GM23338 (cell line): ENCODE measurements at regions not wholly inside any gene's neighbourhood (a gene's known extent, or its start where the extent isn't known, plus 50 kb on each side); places are given as distances from the start of the nearest gene placed in this dataset.

Source experiments
- ATAC-seq: fragments of 200-7000 bp; cut with Tn5 transposase; 3 replicates; pipeline ENCODE4 v1.9.1; 2020
- DNase-seq: peaks from one replicate; pipeline ENCODE4 v3.0.0-alpha.2; 2015; ENCODE audit warnings: low spot score
- H2AFZ ChIP-seq: fragments of 200-600 bp; sonication (generic); 2 replicates; pipeline ENCODE4 v1.8.0; 2016; ENCODE audit warnings: antibody characterized with exemption, mild to moderate bottlenecking, moderate library complexity
- H3F3A ChIP-seq: fragments of 200-600 bp; sonication (generic); replicated peaks from 2 replicates; pipeline ENCODE4 v1.8.0; 2017; ENCODE audit warnings: antibody characterized with exemption, mixed run types, low read depth
- H3K27ac ChIP-seq: fragments of 200-600 bp; sonication (generic); 2 replicates; pipeline ENCODE4 v1.6.1; 2016; ENCODE audit warnings: low read depth
- H3K27me3 ChIP-seq: fragments of 200-600 bp; sonication (generic); 2 replicates; pipeline ENCODE4 v1.8.0; 2016; ENCODE audit warnings: mild to moderate bottlenecking, mixed run types, moderate library complexity; ENCODE audit not compliant: insufficient read depth
- H3K36me3 ChIP-seq: fragments of 200-600 bp; sonication (generic); 2 replicates; pipeline ENCODE4 v1.8.0; 2016; ENCODE audit warnings: mild to moderate bottlenecking; ENCODE audit not compliant: insufficient read depth
- H3K4me1 ChIP-seq: fragments of 200-600 bp; sonication (generic); 2 replicates; pipeline ENCODE4 v1.8.0; 2016; ENCODE audit warnings: mild to moderate bottlenecking, moderate library complexity; ENCODE audit not compliant: insufficient read depth
- H3K4me2 ChIP-seq: fragments of 200-600 bp; sonication (generic); 2 replicates; pipeline ENCODE4 v1.7.1; 2017; ENCODE audit warnings: mixed run types
- H3K4me3 ChIP-seq: fragments of 200-600 bp; sonication (generic); 2 replicates; pipeline ENCODE4 v1.6.1; 2016; ENCODE audit warnings: mixed run types
- H3K79me2 ChIP-seq: fragments of 200-600 bp; sonication (generic); replicated peaks from 2 replicates; pipeline ENCODE4 v1.8.0; 2017; ENCODE audit warnings: mild to moderate bottlenecking; ENCODE audit not compliant: insufficient read depth
- H3K9me2 ChIP-seq: fragments of 200-600 bp; sonication (generic); 2 replicates; pipeline ENCODE4 v1.8.0; 2017; ENCODE audit not compliant: insufficient read depth
- H4K20me1 ChIP-seq: fragments of 200-600 bp; sonication (generic); replicated peaks from 2 replicates; pipeline ENCODE4 v1.8.0; 2017; ENCODE audit warnings: mild to moderate bottlenecking; ENCODE audit not compliant: insufficient read depth
- H3K27ac Mint-ChIP-seq: 2 replicates; pipeline ENCODE4 v1.8.0; 2020; ENCODE audit warnings: inconsistent platforms, mild to moderate bottlenecking, moderate library complexity, mixed read lengths
- H3K27me3 Mint-ChIP-seq: 3 replicates; pipeline ENCODE4 v1.8.0; 2022; ENCODE audit warnings: low read depth, mild to moderate bottlenecking, moderate library complexity, mixed read lengths, inconsistent platforms; ENCODE audit not compliant: insufficient read depth, poor library complexity
- H3K36me3 Mint-ChIP-seq: 3 replicates; pipeline ENCODE4 v1.8.0; 2021; ENCODE audit warnings: low read depth, mild to moderate bottlenecking, inconsistent platforms, moderate library complexity, mixed read lengths
- H3K4me1 Mint-ChIP-seq: 3 replicates; pipeline ENCODE4 v1.8.0; 2020; ENCODE audit warnings: mild to moderate bottlenecking, inconsistent platforms, mixed read lengths
- H3K4me3 Mint-ChIP-seq: 3 replicates; pipeline ENCODE4 v1.8.0; 2021; ENCODE audit warnings: moderate library complexity, mild to moderate bottlenecking, inconsistent platforms, mixed read lengths
- H3K9me3 Mint-ChIP-seq: 3 replicates; pipeline ENCODE4 v1.8.0; 2020; ENCODE audit warnings: moderate library complexity, mild to moderate bottlenecking, inconsistent platforms, mixed read lengths
- CTCF ChIP-seq, 2 experiments: fragments of 200-600 bp in 1 of 2; sonication (generic) in 1 of 2; conservative IDR thresholded peaks; 2 replicates each; pipeline versions ENCODE4 v1.5.1 to v1.6.1; 2016 to 2017; ENCODE audit warnings: antibody characterized with exemption in 2 of 2, low read depth in 2 of 2, mild to moderate bottlenecking in 2 of 2, moderate library complexity in 1 of 2
- ETS1 ChIP-seq: IDR thresholded peaks from 2 replicates; pipeline ENCODE4 v1.6.1; 2016; ENCODE audit warnings: antibody characterized with exemption
- EZH2 ChIP-seq: fragments of 200-600 bp; sonication (generic); IDR thresholded peaks from one replicate; pipeline ENCODE4 v1.8.0; 2017; ENCODE audit warnings: antibody characterized with exemption, mild to moderate bottlenecking, low read depth; ENCODE audit not compliant: unreplicated experiment
- NANOG ChIP-seq: IDR thresholded peaks from 2 replicates; pipeline ENCODE4 v1.6.1; 2016; ENCODE audit warnings: antibody characterized with exemption, borderline replicate concordance
- STAT1 ChIP-seq: IDR thresholded peaks from one replicate; pipeline ENCODE4 v1.6.1; 2016; ENCODE audit warnings: antibody characterized with exemption; ENCODE audit not compliant: unreplicated experiment
- ZNF114 ChIP-seq: fragments of 250-450 bp; sonication (Bioruptor Pico); IDR thresholded peaks from 2 replicates; pipeline ENCODE4 v1.5.0; 2020; ENCODE audit warnings: mild to moderate bottlenecking, moderate library complexity
- ZNF331 ChIP-seq: fragments of 250-450 bp; sonication (Bioruptor Pico); IDR thresholded peaks from 2 replicates; pipeline ENCODE4 v1.5.0; 2020; ENCODE audit warnings: low read depth, mild to moderate bottlenecking, moderate library complexity
- ZNF462 ChIP-seq: fragments of 250-450 bp; sonication (Bioruptor Pico); IDR thresholded peaks from 2 replicates; pipeline ENCODE4 v1.5.0; 2020; ENCODE audit warnings: mild to moderate bottlenecking, moderate library complexity

GRCh38 chr6:68572525-68572924 lies 62.6 kb upstream of the ADGRB3 start (continued):
- no peak for TF ChIP-seq ETS1

GRCh38 chr6:68559716-68560115 lies 75.4 kb upstream of the ADGRB3 start:
- peak overlapping the region; percentile 73 for H3K27ac ChIP-seq
- no peak overlapping the region for H2AFZ ChIP-seq
- H3K9me2 ChIP-seq = no peaks in the 10 kb centered on the region
- H3K4me1 Mint-ChIP-seq = peaks cover 20% of the 10 kb centered on the region; the same call in 2 of the 3 replicates
- 0 out of 2 replicates have a peak overlapping the region, but pooled peaks have one; percentile 1 for H3K4me3 ChIP-seq
- H4K20me1 ChIP-seq = no peaks in the 10 kb centered on the region
- H3K4me2 ChIP-seq = peak overlapping the region; percentile 30
- no peaks in the 10 kb centered on the region for H3K79me2 ChIP-seq
- H3K27me3 Mint-ChIP-seq = peaks cover 3% of the 10 kb centered on the region
- H3F3A ChIP-seq = no peaks in the 10 kb centered on the region
- ATAC-seq (peak; percentile 82), DNase-seq (peak; percentile 52)
- no peaks in the 10 kb centered on the region for H3K36me3 Mint-ChIP-seq
- no peaks in the 10 kb centered on the region for H3K27me3 ChIP-seq
- H3K4me3 Mint-ChIP-seq = peak overlapping the region; percentile 35; the same call in 1 of the 3 replicates
- no peaks in the 10 kb centered on the region for H3K36me3 ChIP-seq
- TF ChIP-seq ZNF331 (CRISPR knock-in tag) = no peak
- H3K4me1 ChIP-seq = peaks cover 21% of the 10 kb centered on the region
- H3K9me3 Mint-ChIP-seq = no peaks in the 10 kb centered on the region
- peak overlapping the region; percentile 96 for H3K27ac Mint-ChIP-seq

DNA sequence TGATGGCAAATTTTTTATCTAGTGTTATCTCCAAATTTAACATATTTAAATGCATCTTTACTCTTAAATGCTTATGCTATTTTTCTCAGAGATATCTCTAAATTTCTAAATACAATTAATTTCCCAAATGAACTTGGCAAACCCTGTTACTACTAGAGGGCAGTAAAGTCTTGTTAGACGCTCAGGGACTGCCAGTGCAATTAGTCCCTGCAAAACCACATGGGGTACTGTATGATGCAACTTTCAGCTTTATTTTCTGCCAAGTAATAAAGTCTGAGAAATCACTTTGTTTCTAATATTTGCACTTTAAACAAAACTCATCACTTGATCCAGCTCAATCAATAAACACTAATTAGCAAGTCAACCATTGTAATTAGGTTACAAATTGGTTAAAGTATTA lies 76.0 kb upstream of the ADGRB3 start:
- H3K27me3 Mint-ChIP-seq = peaks cover 3% of the 10 kb centered on the region

More for the DNA sequence above, 76.0 kb upstream of the ADGRB3 start:
- H3K79me2 ChIP-seq = no peaks in the 10 kb centered on the region
- H3K4me2 ChIP-seq = peak overlapping the region; percentile 30
- DNase-seq (peak; percentile 61), ATAC-seq (peak; percentile 82)
- peak; percentile 50 to 54 for TF ChIP-seq CTCF (conservative IDR thresholded peaks at IDR 0.05; ENCODE audit: low read depth in 2 of 2)
- no peak for TF ChIP-seq EZH2
- no peak for TF ChIP-seq NANOG
- TF ChIP-seq ZNF462 (CRISPR knock-in tag) = no peak
- TF ChIP-seq STAT1 = no peak
- TF ChIP-seq ZNF114 (CRISPR knock-in tag) = no peak
- H3K4me1 Mint-ChIP-seq = peaks cover 20% of the 10 kb centered on the region; the same call in 2 of the 3 replicates
- no peak overlapping the region for H2AFZ ChIP-seq
- H3K36me3 Mint-ChIP-seq = no peaks in the 10 kb centered on the region
- no peaks in the 10 kb centered on the region for H3F3A ChIP-seq
- no peak overlapping the region for H3K4me3 Mint-ChIP-seq
- H3K4me1 ChIP-seq = peaks cover 21% of the 10 kb centered on the region
- H3K27ac Mint-ChIP-seq = peak overlapping the region; percentile 96
- no peak overlapping the region for H3K4me3 ChIP-seq
- H3K36me3 ChIP-seq = no peaks in the 10 kb centered on the region
- no peaks in the 10 kb centered on the region for H3K9me3 Mint-ChIP-seq
- H4K20me1 ChIP-seq = no peaks in the 10 kb centered on the region
- H3K27me3 ChIP-seq = no peaks in the 10 kb centered on the region
- no peaks in the 10 kb centered on the region for H3K9me2 ChIP-seq
- H3K27ac ChIP-seq = peak overlapping the region; percentile 73
